Sciatic nerve (tissue), 2 donors: ENCODE measurements at regions not wholly inside any gene's neighbourhood (a gene's known extent, or its start where the extent isn't known, plus 50 kb on each side); places are given as distances from the start of the nearest gene placed in this dataset.

Experiments
- ATAC-seq: fragments of 200-7000 bp; cut with Tn5 transposase; one replicate; pipeline ENCODE4 v1.9.1; 2020; ENCODE audit warnings: mild to moderate bottlenecking, moderate library complexity
- DNase-seq: peaks from one replicate; pipeline ENCODE4 v3.0.0-alpha.2; 2020; ENCODE audit warnings: low spot score
- intact Hi-C: fragments of 100-400 bp; cut with DNase I; formaldehyde crosslinking; loops from one replicate; pipeline ENCODE4 v1.14.2; 2022
- donor health status: DM: no; HTN: no; CAD: no.
- donor health status: DM: no; HTN: no; CAD: no.

- ATAC-seq (no peak), DNase-seq (no peak)
- intact Hi-C loops: no loop called here
Measured at GRCh38 chr5:107295914-107296313, 374.8 kb downstream of the EFNA5 start.

GRCh38 chr5:107294669-107295068 lies 376.1 kb downstream of the EFNA5 start:
- ATAC-seq (peak; percentile 71), DNase-seq (no peak)
- intact Hi-C loops: no loop called here

- no peak for ATAC-seq
- no peak for DNase-seq
- intact Hi-C loops: no loop called here
Measured at GRCh38 chr5:107294211-107294550, 376.6 kb downstream of the EFNA5 start.

- intact Hi-C loops: no loop called here
- no peak for DNase-seq
- ATAC-seq: no peak
Measured at GRCh38 chr5:107293541-107294210, 377.1 kb downstream of the EFNA5 start.

GRCh38 chr5:107291866-107292265 lies 378.9 kb downstream of the EFNA5 start:
- DNase-seq (no peak), ATAC-seq (no peak)

GRCh38 chr5:107290780-107291398 lies 379.8 kb downstream of the EFNA5 start:
- DNase-seq (no peak), ATAC-seq (no peak)
- intact Hi-C loops: no loop called here

More at GRCh38 chr5:107291866-107292265, 378.9 kb downstream of the EFNA5 start:
- intact Hi-C loops: no loop called here

- no peak for ATAC-seq
- no peak for DNase-seq
- intact Hi-C loops: no loop called here
Measured at GRCh38 chr5:107289030-107289714, 381.6 kb downstream of the EFNA5 start.

GRCh38 chr5:107286447-107287098 lies 384.2 kb downstream of the EFNA5 start:
- intact Hi-C loops: no loop called here
- DNase-seq: no peak
- no peak for ATAC-seq

GRCh38 chr5:107285772-107286171 lies 385.0 kb downstream of the EFNA5 start:
- ATAC-seq: no peak
- DNase-seq: no peak
- intact Hi-C loops: no loop called here

- intact Hi-C loops: no loop called here
- no peak for DNase-seq
- no peak for ATAC-seq
Measured at GRCh38 chr5:107284822-107285525, 385.8 kb downstream of the EFNA5 start.

GRCh38 chr5:107282061-107282460 lies 388.7 kb downstream of the EFNA5 start:
- intact Hi-C loops: no loop called here
- ATAC-seq (no peak), DNase-seq (no peak)

- no peak for DNase-seq
- intact Hi-C loops: no loop called here
- ATAC-seq: no peak
Measured at GRCh38 chr5:107278774-107279173, 392.0 kb downstream of the EFNA5 start.

- intact Hi-C loops: no loop called here
- DNase-seq (no peak), ATAC-seq (peak; percentile 50)
Measured at GRCh38 chr5:107277485-107278125, 393.1 kb downstream of the EFNA5 start.

- ATAC-seq (no peak), DNase-seq (no peak)
- intact Hi-C loops: no loop called here
Measured at GRCh38 chr5:107275333-107275732, 395.4 kb downstream of the EFNA5 start.

GRCh38 chr5:107274571-107274970 lies 396.2 kb downstream of the EFNA5 start:
- intact Hi-C loops: no loop called here
- ATAC-seq (peak; percentile 26), DNase-seq (no peak)

- no peak for ATAC-seq
- intact Hi-C loops: no loop called here
Measured at GRCh38 chr5:107272954-107273353, 397.8 kb downstream of the EFNA5 start.

GRCh38 chr5:107272509-107272908 lies 398.2 kb downstream of the EFNA5 start:
- intact Hi-C loops: no loop called here
- DNase-seq (no peak), ATAC-seq (no peak)

More at GRCh38 chr5:107272954-107273353, 397.8 kb downstream of the EFNA5 start:
- no peak for DNase-seq

GRCh38 chr5:107271682-107272350 lies 398.9 kb downstream of the EFNA5 start:
- ATAC-seq: no peak
- intact Hi-C loops: no loop called here
- no peak for DNase-seq
